K562 (cell line): ENCODE measurements at regions not wholly inside any gene's neighbourhood (a gene's known extent, or its start where the extent isn't known, plus 50 kb on each side); places are given as distances from the start of the nearest gene placed in this dataset.

Experiments used
- KAT8 ChIP-seq: fragments of 450-650 bp; IDR thresholded peaks from 2 replicates; pipeline ENCODE4 v1.6.1; 2016; ENCODE audit warnings: low read depth, mild to moderate bottlenecking
- KDM1A ChIP-seq, 2 experiments: fragments of 450-650 bp; IDR thresholded peaks; 2 replicates each; pipeline ENCODE4 v1.6.1; 2016; ENCODE audit warnings: mild to moderate bottlenecking in 2 of 2
- NCOA4 ChIP-seq: fragments of 450-650 bp; IDR thresholded peaks from 2 replicates; pipeline ENCODE4 v1.6.1; 2018; ENCODE audit warnings: mild to moderate bottlenecking; ENCODE audit not compliant: partially characterized antibody
- POLR2A ChIP-seq: fragments of 450-650 bp; conservative IDR thresholded peaks from 2 replicates; pipeline ENCODE4 v1.6.1; 2016
- POLR2AphosphoS2 ChIP-seq: IDR thresholded peaks from 2 replicates; pipeline ENCODE4 v1.6.1; 2012; ENCODE audit warnings: low read length, improper control_type of control experiment
- ZNF644 ChIP-seq: fragments of 200-800 bp; sonication (Bioruptor generic); IDR thresholded peaks from 2 replicates; pipeline ENCODE4 v1.6.1; 2016; ENCODE audit warnings: low read depth, missing genetic modification characterization, missing compliant biosample characterization
- TF ChIP-seq, protein P1 (sequence below), 3 experiments: IDR thresholded peaks in 2 of 3; conservative IDR thresholded peaks in 1 of 3; 2 replicates each; pipeline ENCODE4 v1.5.1; 2011 to 2012; ENCODE audit warnings: low read length in 3 of 3, mild to moderate bottlenecking in 3 of 3, control low read depth in 2 of 3, improper control_type of control experiment in 1 of 3, inconsistent platforms in 1 of 3, low read depth in 1 of 3, mixed read lengths in 1 of 3, moderate library complexity in 1 of 3; ENCODE audit not compliant: insufficient read depth in 2 of 3
- TF ChIP-seq, protein P2 (sequence below): sonication (generic); formaldehyde crosslinking; IDR thresholded peaks from 2 replicates; pipeline ENCODE4 v1.5.0; 2020; ENCODE audit warnings: missing genetic modification reagents

DNA sequence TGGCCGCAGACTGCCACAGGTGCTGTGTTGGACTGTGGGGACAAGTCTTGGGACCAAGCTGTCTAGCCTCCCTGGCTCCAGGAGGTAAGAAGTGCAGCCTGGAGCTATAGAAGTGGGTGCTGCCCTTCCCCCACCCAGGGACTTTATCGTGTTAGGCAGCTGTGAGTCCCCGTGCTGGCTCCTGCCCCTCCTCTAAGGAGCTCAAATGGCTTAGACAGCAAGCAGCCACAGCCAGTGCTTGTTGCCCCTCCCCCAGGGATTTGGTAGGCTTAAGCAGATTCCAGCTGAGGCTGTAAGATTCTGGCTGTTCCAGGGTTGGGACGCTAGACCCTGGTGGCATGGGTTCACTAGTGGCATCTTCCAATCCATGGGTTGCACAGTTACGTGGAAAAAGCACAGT, 979.4 kb upstream of the PCDH10 start:
- TF ChIP-seq, protein P1, sequence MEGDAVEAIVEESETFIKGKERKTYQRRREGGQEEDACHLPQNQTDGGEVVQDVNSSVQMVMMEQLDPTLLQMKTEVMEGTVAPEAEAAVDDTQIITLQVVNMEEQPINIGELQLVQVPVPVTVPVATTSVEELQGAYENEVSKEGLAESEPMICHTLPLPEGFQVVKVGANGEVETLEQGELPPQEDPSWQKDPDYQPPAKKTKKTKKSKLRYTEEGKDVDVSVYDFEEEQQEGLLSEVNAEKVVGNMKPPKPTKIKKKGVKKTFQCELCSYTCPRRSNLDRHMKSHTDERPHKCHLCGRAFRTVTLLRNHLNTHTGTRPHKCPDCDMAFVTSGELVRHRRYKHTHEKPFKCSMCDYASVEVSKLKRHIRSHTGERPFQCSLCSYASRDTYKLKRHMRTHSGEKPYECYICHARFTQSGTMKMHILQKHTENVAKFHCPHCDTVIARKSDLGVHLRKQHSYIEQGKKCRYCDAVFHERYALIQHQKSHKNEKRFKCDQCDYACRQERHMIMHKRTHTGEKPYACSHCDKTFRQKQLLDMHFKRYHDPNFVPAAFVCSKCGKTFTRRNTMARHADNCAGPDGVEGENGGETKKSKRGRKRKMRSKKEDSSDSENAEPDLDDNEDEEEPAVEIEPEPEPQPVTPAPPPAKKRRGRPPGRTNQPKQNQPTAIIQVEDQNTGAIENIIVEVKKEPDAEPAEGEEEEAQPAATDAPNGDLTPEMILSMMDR (IDR thresholded peaks at IDR 0.05 in 2 of 3, conservative IDR thresholded peaks at IDR 0.05 in 1 of 3; ENCODE audit: insufficient read depth in 2 of 3, low read depth in 1 of 3, low read length in 3 of 3), result no peak
- TF ChIP-seq POLR2AphosphoS2, result no peak
- no peak for TF ChIP-seq KDM1A (IDR thresholded peaks at IDR 0.05)
- no peak for TF ChIP-seq NCOA4
- TF ChIP-seq, protein P2, sequence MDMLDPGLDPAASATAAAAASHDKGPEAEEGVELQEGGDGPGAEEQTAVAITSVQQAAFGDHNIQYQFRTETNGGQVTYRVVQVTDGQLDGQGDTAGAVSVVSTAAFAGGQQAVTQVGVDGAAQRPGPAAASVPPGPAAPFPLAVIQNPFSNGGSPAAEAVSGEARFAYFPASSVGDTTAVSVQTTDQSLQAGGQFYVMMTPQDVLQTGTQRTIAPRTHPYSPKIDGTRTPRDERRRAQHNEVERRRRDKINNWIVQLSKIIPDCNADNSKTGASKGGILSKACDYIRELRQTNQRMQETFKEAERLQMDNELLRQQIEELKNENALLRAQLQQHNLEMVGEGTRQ (CRISPR knock-in tag), result no peak
- no peak for TF ChIP-seq KAT8
- TF ChIP-seq POLR2A, result no peak
- no peak for TF ChIP-seq ZNF644
